ENCODE measurements at regions not wholly inside any gene's neighbourhood (a gene's known extent, or its start where the extent isn't known, plus 50 kb on each side); places are given as distances from the start of the nearest gene placed in this dataset.
"Not testable (repeated sequence)": the region's sequence is repeated elsewhere in the genome, so short reads cannot be mapped to it uniquely, and the experiment has no call there.

GRCh38 chr1:157326173-157326859, 188.1 kb upstream of the ETV3 start:
- Mint-ChIP-seq H3K9me3 (peaks cover 22% of the 10 kb centered on the region), H3K4me3 (no peak overlapping the region), H3K27ac (no peak overlapping the region), H3K27me3 (ENCODE audit: insufficient read depth) (no peaks in the 10 kb centered on the region), H3K36me3 (ENCODE audit: low read depth) (peaks cover 4% of the 10 kb centered on the region), H3K4me1 (peaks cover 21% of the 10 kb centered on the region)
- Histone ChIP-seq H3K4me1 (ENCODE audit: control insufficient read depth, insufficient read depth, low read length) (peaks cover 4% of the 10 kb centered on the region), H3K27ac (ENCODE audit: low read depth, low read length) (no peak overlapping the region), H3K9ac (ENCODE audit: extremely low read depth, low read length, poor library complexity, severe bottlenecking) (no peak overlapping the region), H3K9me3 (ENCODE audit: control insufficient read depth, low read length) (peaks cover 22% of the 10 kb centered on the region), H3K27me3 (ENCODE audit: control insufficient read depth, insufficient read depth, low read length, poor library complexity, severe bottlenecking) (no peaks in the 10 kb centered on the region), H3K4me3 (ENCODE audit: low read length) (no peak overlapping the region), H3K36me3 (ENCODE audit: control insufficient read depth, insufficient read depth, low read length) (no peaks in the 10 kb centered on the region)
- no peak for DNase-seq
- TF ChIP-seq, protein P1, sequence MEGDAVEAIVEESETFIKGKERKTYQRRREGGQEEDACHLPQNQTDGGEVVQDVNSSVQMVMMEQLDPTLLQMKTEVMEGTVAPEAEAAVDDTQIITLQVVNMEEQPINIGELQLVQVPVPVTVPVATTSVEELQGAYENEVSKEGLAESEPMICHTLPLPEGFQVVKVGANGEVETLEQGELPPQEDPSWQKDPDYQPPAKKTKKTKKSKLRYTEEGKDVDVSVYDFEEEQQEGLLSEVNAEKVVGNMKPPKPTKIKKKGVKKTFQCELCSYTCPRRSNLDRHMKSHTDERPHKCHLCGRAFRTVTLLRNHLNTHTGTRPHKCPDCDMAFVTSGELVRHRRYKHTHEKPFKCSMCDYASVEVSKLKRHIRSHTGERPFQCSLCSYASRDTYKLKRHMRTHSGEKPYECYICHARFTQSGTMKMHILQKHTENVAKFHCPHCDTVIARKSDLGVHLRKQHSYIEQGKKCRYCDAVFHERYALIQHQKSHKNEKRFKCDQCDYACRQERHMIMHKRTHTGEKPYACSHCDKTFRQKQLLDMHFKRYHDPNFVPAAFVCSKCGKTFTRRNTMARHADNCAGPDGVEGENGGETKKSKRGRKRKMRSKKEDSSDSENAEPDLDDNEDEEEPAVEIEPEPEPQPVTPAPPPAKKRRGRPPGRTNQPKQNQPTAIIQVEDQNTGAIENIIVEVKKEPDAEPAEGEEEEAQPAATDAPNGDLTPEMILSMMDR (conservative IDR thresholded peaks at IDR 0.05), result no peak
- 44 to 67% methylated on average over 4 to 7 of the region's 7 CpGs for WGBS, 2 experiments (ENCODE audit: insufficient coverage in 1 of 2, insufficient read length in 1 of 2)

DNA sequence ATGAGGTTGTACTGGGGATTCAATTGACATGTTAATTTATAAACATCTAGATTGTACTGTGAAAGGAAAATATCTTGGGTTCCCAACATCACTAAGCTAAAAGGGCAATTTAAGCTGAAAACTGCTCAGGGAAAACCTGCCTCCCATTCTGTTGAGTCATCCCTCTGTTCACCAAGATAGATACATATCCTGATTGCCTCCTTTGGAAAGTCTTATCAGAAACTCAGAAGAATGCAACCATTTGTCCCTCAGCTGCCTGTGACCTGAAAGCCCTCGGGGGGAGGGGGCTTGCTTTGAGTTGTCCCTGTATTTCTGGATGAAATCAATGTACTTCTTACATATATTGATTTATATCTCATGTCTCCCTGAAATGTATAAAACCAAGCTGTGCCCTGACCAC, 187.0 kb upstream of the ETV3 start:
- H3K9me3 Mint-ChIP-seq, result peaks cover 23% of the 10 kb centered on the region
- Histone ChIP-seq H3K4me1 (ENCODE audit: control insufficient read depth, insufficient read depth, low read length) (peaks cover 4% of the 10 kb centered on the region), H3K9me3 (ENCODE audit: control insufficient read depth, low read length) (peaks cover 12% of the 10 kb centered on the region), H3K9ac (ENCODE audit: extremely low read depth, low read length, poor library complexity, severe bottlenecking) (no peak overlapping the region), H3K4me3 (ENCODE audit: low read length) (no peak overlapping the region), H3K36me3 (ENCODE audit: control insufficient read depth, insufficient read depth, low read length) (no peaks in the 10 kb centered on the region), H3K27ac (ENCODE audit: low read depth, low read length) (no peak overlapping the region), H3K27me3 (ENCODE audit: control insufficient read depth, insufficient read depth, low read length, poor library complexity, severe bottlenecking) (no peaks in the 10 kb centered on the region)
- H3K36me3 Mint-ChIP-seq (ENCODE audit: low read depth), result peaks cover 4% of the 10 kb centered on the region
- H3K4me1 Mint-ChIP-seq, result peaks cover 21% of the 10 kb centered on the region
- H3K27ac Mint-ChIP-seq, result peak overlapping the region; percentile 62
- H3K4me3 Mint-ChIP-seq, result no peak overlapping the region
- TF ChIP-seq, protein P1 (conservative IDR thresholded peaks at IDR 0.05), result no peak
- peak; percentile 51 for DNase-seq
- no CpG with 5 or more reads among the region's 1 CpG for WGBS, 2 experiments (ENCODE audit: insufficient coverage in 1 of 2, insufficient read length in 1 of 2)
- H3K27me3 Mint-ChIP-seq (ENCODE audit: insufficient read depth), result peaks cover 1% of the 10 kb centered on the region

DNA sequence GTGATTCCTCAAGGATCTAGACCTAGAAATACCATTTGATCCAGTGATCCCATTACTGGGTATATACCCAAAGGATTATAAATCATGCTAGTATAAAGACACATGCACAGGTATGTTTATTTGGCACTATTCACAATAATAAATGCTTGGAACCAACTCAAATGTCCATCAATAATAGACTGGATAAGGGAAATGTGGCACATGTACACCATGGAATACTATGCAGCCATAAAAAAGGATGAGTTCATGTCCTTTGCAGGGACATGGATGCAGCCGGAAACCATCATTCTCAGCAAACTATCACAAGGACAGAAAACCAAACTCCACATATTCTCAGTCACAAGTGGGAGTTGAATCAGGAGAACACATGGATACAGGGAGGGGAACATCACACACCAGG, 183.8 kb upstream of the ETV3 start:
- not testable (repeated sequence) for H3K36me3 ChIP-seq (ENCODE audit: control insufficient read depth, insufficient read depth, low read length); H3K27me3 Mint-ChIP-seq (ENCODE audit: insufficient read depth); H3K27me3 ChIP-seq (ENCODE audit: control insufficient read depth, insufficient read depth, low read length, poor library complexity, severe bottlenecking); H3K9ac ChIP-seq (ENCODE audit: extremely low read depth, low read length, poor library complexity, severe bottlenecking); H3K4me3 ChIP-seq (ENCODE audit: low read length); H3K27ac Mint-ChIP-seq; DNase-seq; H3K36me3 Mint-ChIP-seq (ENCODE audit: low read depth); H3K4me1 ChIP-seq (ENCODE audit: control insufficient read depth, insufficient read depth, low read length); H3K27ac ChIP-seq (ENCODE audit: low read depth, low read length); H3K4me3 Mint-ChIP-seq
- peaks cover 15% of the 10 kb centered on the region for H3K9me3 ChIP-seq (ENCODE audit: control insufficient read depth, low read length)
- peaks cover 51% of the 10 kb centered on the region for H3K9me3 Mint-ChIP-seq
- H3K4me1 Mint-ChIP-seq, result peaks cover 18% of the 10 kb centered on the region
- 67% methylated on average over 1 of the region's 1 CpG; no CpG with 5 or more reads in 1 of the 2 experiments for WGBS, 2 experiments (ENCODE audit: insufficient coverage in 1 of 2, insufficient read length in 1 of 2)

- no peaks in the 10 kb centered on the region for H3K36me3 ChIP-seq (ENCODE audit: control insufficient read depth, insufficient read depth, low read length)
- no peaks in the 10 kb centered on the region for H3K4me1 Mint-ChIP-seq
- no peaks in the 10 kb centered on the region for H3K4me1 ChIP-seq (ENCODE audit: control insufficient read depth, insufficient read depth, low read length)
- H3K4me3 ChIP-seq (ENCODE audit: low read length), result no peak overlapping the region
- no peak for DNase-seq
- TF ChIP-seq, protein P1 (conservative IDR thresholded peaks at IDR 0.05), result no peak
- H3K9me3 ChIP-seq (ENCODE audit: control insufficient read depth, low read length), result peaks cover 15% of the 10 kb centered on the region
- no peak overlapping the region for H3K27ac Mint-ChIP-seq
- no peak overlapping the region for H3K4me3 Mint-ChIP-seq
- WGBS, 2 experiments (ENCODE audit: insufficient coverage in 1 of 2, insufficient read length in 1 of 2), result 97 to 98% methylated on average over 5 of the region's 5 CpGs
- no peak overlapping the region for H3K9ac ChIP-seq (ENCODE audit: extremely low read depth, low read length, poor library complexity, severe bottlenecking)
- no peaks in the 10 kb centered on the region for H3K27me3 ChIP-seq (ENCODE audit: control insufficient read depth, insufficient read depth, low read length, poor library complexity, severe bottlenecking)
- peaks cover 10% of the 10 kb centered on the region for H3K27me3 Mint-ChIP-seq (ENCODE audit: insufficient read depth)
- H3K9me3 Mint-ChIP-seq, result peaks cover 58% of the 10 kb centered on the region
- no peak overlapping the region for H3K27ac ChIP-seq (ENCODE audit: low read depth, low read length)
- peaks cover 4% of the 10 kb centered on the region for H3K36me3 Mint-ChIP-seq (ENCODE audit: low read depth)
Observed at GRCh38 chr1:157319567-157319966, 181.4 kb upstream of the ETV3 start.

- peaks cover 18% of the 10 kb centered on the region for H3K27me3 Mint-ChIP-seq (ENCODE audit: insufficient read depth)
- peaks cover 15% of the 10 kb centered on the region for H3K9me3 ChIP-seq (ENCODE audit: control insufficient read depth, low read length)
- H3K27me3 ChIP-seq (ENCODE audit: control insufficient read depth, insufficient read depth, low read length, poor library complexity, severe bottlenecking); DNase-seq; H3K4me1 Mint-ChIP-seq; H3K27ac Mint-ChIP-seq; H3K4me3 Mint-ChIP-seq; H3K4me1 ChIP-seq (ENCODE audit: control insufficient read depth, insufficient read depth, low read length); H3K9ac ChIP-seq (ENCODE audit: extremely low read depth, low read length, poor library complexity, severe bottlenecking); H3K36me3 Mint-ChIP-seq (ENCODE audit: low read depth); H3K27ac ChIP-seq (ENCODE audit: low read depth, low read length); H3K36me3 ChIP-seq (ENCODE audit: control insufficient read depth, insufficient read depth, low read length); H3K4me3 ChIP-seq (ENCODE audit: low read length): not testable (repeated sequence)
- 100% methylated on average over 2 of the region's 2 CpGs for WGBS, 2 experiments (ENCODE audit: insufficient coverage in 1 of 2, insufficient read length in 1 of 2)
- peaks cover 58% of the 10 kb centered on the region for H3K9me3 Mint-ChIP-seq
Observed at GRCh38 chr1:157317229-157317628, 179.0 kb upstream of the ETV3 start.

Measured in endodermal cell (in vitro differentiated cells).